ENCODE measurements at regions not wholly inside any gene's neighbourhood (a gene's known extent, or its start where the extent isn't known, plus 50 kb on each side); places are given as distances from the start of the nearest gene placed in this dataset.

DNA sequence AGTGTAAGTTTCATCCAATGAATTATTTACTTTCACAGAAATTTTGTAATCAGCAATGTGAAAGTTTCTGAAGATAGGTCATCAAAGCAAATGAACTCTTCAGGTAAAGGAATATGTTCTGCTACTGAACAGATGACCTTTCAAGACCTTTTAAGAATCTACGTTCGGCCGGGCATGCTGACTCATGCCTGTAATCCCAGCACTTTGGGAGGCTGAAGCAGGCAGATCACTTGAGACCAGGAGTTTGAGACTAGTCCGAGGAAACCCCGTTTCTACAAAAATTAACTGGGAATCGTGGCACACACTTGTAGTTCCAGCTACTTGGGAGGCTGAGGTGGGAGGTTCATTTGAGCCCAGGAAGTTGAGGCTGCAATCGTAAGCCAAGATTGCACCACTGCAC is 578.4 kb upstream of the COX7C start:
- Histone ChIP-seq H3K4me3 (no peak overlapping the region), H3K27me3 (no peaks in the 10 kb centered on the region), H3K36me3 (no peaks in the 10 kb centered on the region), H3K27ac (no peak overlapping the region), H3K4me1 (no peaks in the 10 kb centered on the region), H3K9me3 (no peaks in the 10 kb centered on the region)
- TF ChIP-seq, protein P1, sequence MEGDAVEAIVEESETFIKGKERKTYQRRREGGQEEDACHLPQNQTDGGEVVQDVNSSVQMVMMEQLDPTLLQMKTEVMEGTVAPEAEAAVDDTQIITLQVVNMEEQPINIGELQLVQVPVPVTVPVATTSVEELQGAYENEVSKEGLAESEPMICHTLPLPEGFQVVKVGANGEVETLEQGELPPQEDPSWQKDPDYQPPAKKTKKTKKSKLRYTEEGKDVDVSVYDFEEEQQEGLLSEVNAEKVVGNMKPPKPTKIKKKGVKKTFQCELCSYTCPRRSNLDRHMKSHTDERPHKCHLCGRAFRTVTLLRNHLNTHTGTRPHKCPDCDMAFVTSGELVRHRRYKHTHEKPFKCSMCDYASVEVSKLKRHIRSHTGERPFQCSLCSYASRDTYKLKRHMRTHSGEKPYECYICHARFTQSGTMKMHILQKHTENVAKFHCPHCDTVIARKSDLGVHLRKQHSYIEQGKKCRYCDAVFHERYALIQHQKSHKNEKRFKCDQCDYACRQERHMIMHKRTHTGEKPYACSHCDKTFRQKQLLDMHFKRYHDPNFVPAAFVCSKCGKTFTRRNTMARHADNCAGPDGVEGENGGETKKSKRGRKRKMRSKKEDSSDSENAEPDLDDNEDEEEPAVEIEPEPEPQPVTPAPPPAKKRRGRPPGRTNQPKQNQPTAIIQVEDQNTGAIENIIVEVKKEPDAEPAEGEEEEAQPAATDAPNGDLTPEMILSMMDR (IDR thresholded peaks at IDR 0.05): no peak
- no peak for ATAC-seq
- DNase-seq: no peak
- intact Hi-C loops (cut with DNase I): no loop called here

- H3K4me1 ChIP-seq: no peaks in the 10 kb centered on the region
- DNase-seq (no peak), ATAC-seq (no peak)
- H3K27ac ChIP-seq: no peak overlapping the region
- H3K4me3 ChIP-seq: no peak overlapping the region
- no peaks in the 10 kb centered on the region for H3K36me3 ChIP-seq
- no peaks in the 10 kb centered on the region for H3K9me3 ChIP-seq
- TF ChIP-seq, protein P1 (IDR thresholded peaks at IDR 0.05): no peak
- intact Hi-C loops (cut with DNase I): no loop called here
- H3K27me3 ChIP-seq: no peaks in the 10 kb centered on the region
These were observed 547.0 kb upstream of the COX7C start for GRCh38 chr5:86070719-86071118.

GRCh38 chr5:86074297-86074696 is 543.4 kb upstream of the COX7C start:
- Histone ChIP-seq H3K4me3 (no peak overlapping the region), H3K27ac (no peak overlapping the region), H3K36me3 (no peaks in the 10 kb centered on the region), H3K27me3 (no peaks in the 10 kb centered on the region), H3K9me3 (no peaks in the 10 kb centered on the region), H3K4me1 (no peaks in the 10 kb centered on the region)
- TF ChIP-seq, protein P1 (IDR thresholded peaks at IDR 0.05): no peak
- no peak for DNase-seq
- no peak for ATAC-seq
- intact Hi-C loops (cut with DNase I): no loop called here

- TF ChIP-seq, protein P1 (IDR thresholded peaks at IDR 0.05): no peak
- H3K27me3 ChIP-seq: no peaks in the 10 kb centered on the region
- H3K27ac ChIP-seq: no peak overlapping the region
- DNase-seq: no peak
- intact Hi-C loops (cut with DNase I): no loop called here
- no peaks in the 10 kb centered on the region for H3K36me3 ChIP-seq
- H3K9me3 ChIP-seq: no peaks in the 10 kb centered on the region
- H3K4me3 ChIP-seq: no peak overlapping the region
- no peaks in the 10 kb centered on the region for H3K4me1 ChIP-seq
- no peak for ATAC-seq
These were observed 542.6 kb upstream of the COX7C start for GRCh38 chr5:86075139-86075538.

- H3K36me3 ChIP-seq: no peaks in the 10 kb centered on the region
- ATAC-seq (no peak), DNase-seq (no peak)
- H3K9me3 ChIP-seq: no peaks in the 10 kb centered on the region
- H3K27ac ChIP-seq: no peak overlapping the region
- no peaks in the 10 kb centered on the region for H3K27me3 ChIP-seq
- intact Hi-C loops (cut with DNase I): no loop called here
- no peaks in the 10 kb centered on the region for H3K4me1 ChIP-seq
- TF ChIP-seq, protein P1 (IDR thresholded peaks at IDR 0.05): no peak
- H3K4me3 ChIP-seq: no peak overlapping the region
These were observed 522.6 kb upstream of the COX7C start for GRCh38 chr5:86095092-86095491.

DNA sequence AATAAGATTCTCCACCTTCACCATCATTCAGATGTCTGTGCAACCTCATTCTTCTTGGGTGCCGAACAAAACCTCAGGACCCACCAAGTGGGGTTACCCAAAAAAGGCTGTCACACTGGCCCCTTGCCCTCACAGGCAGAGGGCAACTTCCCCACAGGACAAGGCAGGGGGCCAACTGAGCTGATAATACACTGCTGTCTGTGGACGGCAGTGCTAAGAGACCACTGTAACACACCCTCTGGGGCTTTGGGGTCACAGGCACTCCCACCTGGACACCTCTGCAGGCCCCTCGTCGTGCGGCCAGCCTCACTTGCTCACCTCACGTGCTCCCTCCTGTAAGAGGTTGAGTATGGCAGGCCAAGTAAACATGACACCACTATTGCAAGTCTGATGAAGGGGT is 515.8 kb upstream of the COX7C start:
- ATAC-seq: no peak
- H3K27ac ChIP-seq: no peak overlapping the region
- TF ChIP-seq, protein P1 (IDR thresholded peaks at IDR 0.05): no peak
- intact Hi-C loops (cut with DNase I): no loop called here
- H3K4me1 ChIP-seq: no peaks in the 10 kb centered on the region
- no peak for DNase-seq
- no peaks in the 10 kb centered on the region for H3K27me3 ChIP-seq
- no peaks in the 10 kb centered on the region for H3K36me3 ChIP-seq
- H3K4me3 ChIP-seq: no peak overlapping the region
- H3K9me3 ChIP-seq: no peaks in the 10 kb centered on the region
